Natural killer cell (primary cell): ENCODE measurements at regions not wholly inside any gene's neighbourhood (a gene's known extent, or its start where the extent isn't known, plus 50 kb on each side); places are given as distances from the start of the nearest gene placed in this dataset.

Source experiments
- ATAC-seq, 3 donors: fragments of 150-1000 bp in 2 of 3; fragments of 200-7000 bp in 1 of 3; cut with Tn5 transposase; 1 replicate in 1 of 3; 2 replicates in 2 of 3; pipeline ENCODE4 v1.10.0; 2021; ENCODE audit warnings: mild to moderate bottlenecking in 2 of 3, moderate library complexity in 2 of 3
- DNase-seq, 2 donors: peaks; one replicate each; pipeline versions ENCODE4 v3.0.0 to v3.0.0-alpha.2; 2013 to 2021; ENCODE audit warnings: mixed read lengths in 1 of 2
- H3K27ac ChIP-seq: one replicate; pipeline ENCODE4 v1.5.1; 2013; ENCODE audit warnings: mild to moderate bottlenecking, low read length
- H3K27me3 ChIP-seq: one replicate; pipeline ENCODE4 v1.6.1; 2013; ENCODE audit warnings: low read length; ENCODE audit not compliant: control insufficient read depth, insufficient read depth
- H3K36me3 ChIP-seq: one replicate; pipeline ENCODE4 v1.6.1; 2013; ENCODE audit warnings: low read length; ENCODE audit not compliant: control insufficient read depth, insufficient read depth
- H3K4me1 ChIP-seq: one replicate; pipeline ENCODE4 v1.6.1; 2013; ENCODE audit warnings: low read length; ENCODE audit not compliant: control insufficient read depth, insufficient read depth
- H3K4me3 ChIP-seq: one replicate; pipeline ENCODE4 v1.5.1; 2013; ENCODE audit warnings: low read length
- H3K9me3 ChIP-seq: one replicate; pipeline ENCODE4 v1.6.1; 2013; ENCODE audit warnings: low read length; ENCODE audit not compliant: control insufficient read depth, insufficient read depth
- H3K27ac Mint-ChIP-seq, 2 donors: one replicate each; pipeline ENCODE4 v1.8.0; 2022; ENCODE audit warnings: mild to moderate bottlenecking in 2 of 2, mixed read lengths in 2 of 2, moderate library complexity in 1 of 2
- H3K27me3 Mint-ChIP-seq, 2 donors: one replicate each; pipeline ENCODE4 v1.8.0; 2022; ENCODE audit warnings: low read depth in 2 of 2, mixed read lengths in 2 of 2
- H3K36me3 Mint-ChIP-seq: one replicate; pipeline ENCODE4 v1.8.0; 2022; ENCODE audit warnings: mixed read lengths
- H3K4me1 Mint-ChIP-seq, 2 donors: one replicate each; pipeline ENCODE4 v1.8.0; 2022; ENCODE audit warnings: mixed read lengths in 2 of 2
- H3K4me3 Mint-ChIP-seq: one replicate; pipeline ENCODE4 v1.8.0; 2022; ENCODE audit warnings: mild to moderate bottlenecking, moderate library complexity, mixed read lengths
- H3K9me3 Mint-ChIP-seq, 2 donors: one replicate each; pipeline ENCODE4 v1.8.0; 2022; ENCODE audit warnings: mixed read lengths in 2 of 2
- WGBS: methylation state at CpG from one replicate; pipeline ENCODE4 v1.1.7; 2013; ENCODE audit warnings: missing lambda C conversion rate; ENCODE audit not compliant: insufficient coverage; 5-methylcytosine and 5-hydroxymethylcytosine counted together
- intact Hi-C: fragments of 100-400 bp; cut with micrococcal nuclease; formaldehyde crosslinking; loops from one replicate; pipeline ENCODE4 v1.14.2; 2022
- TF ChIP-seq, protein P1 (sequence below): fragments of 200-600 bp; IDR thresholded peaks from one replicate; pipeline ENCODE4 v1.8.0; 2022; ENCODE audit warnings: antibody characterized with exemption

DNA sequence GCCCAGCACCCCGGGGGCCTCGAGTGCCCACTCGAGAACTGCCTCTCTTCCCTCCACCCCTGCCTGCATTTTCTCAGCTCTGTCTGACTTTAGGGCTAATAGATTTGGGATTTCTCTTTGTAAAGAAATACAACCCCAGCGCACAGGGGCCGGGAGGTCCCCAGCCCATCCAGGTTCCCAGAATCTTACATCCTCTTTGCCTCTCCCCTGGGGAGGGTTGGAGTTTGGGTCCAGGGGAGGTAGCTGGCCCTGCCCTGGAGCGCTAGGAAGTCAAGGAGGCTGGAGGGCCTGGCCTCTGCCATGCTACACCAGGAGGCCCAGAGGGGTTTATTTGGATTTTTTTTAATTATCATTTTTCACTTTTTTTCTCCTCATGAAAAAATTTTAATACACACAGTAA, 65.7 kb upstream of the LMO1 start:
- no peaks in the 10 kb centered on the region for H3K36me3 Mint-ChIP-seq
- peaks cover 20% of the 10 kb centered on the region for H3K4me1 ChIP-seq
- H3K4me3 Mint-ChIP-seq: no peak overlapping the region
- no peak overlapping the region for H3K27ac Mint-ChIP-seq
- no peaks in the 10 kb centered on the region for H3K27me3 Mint-ChIP-seq
- no peaks in the 10 kb centered on the region for H3K9me3 ChIP-seq
- H3K36me3 ChIP-seq: no peaks in the 10 kb centered on the region
- H3K9me3 Mint-ChIP-seq: no peaks in the 10 kb centered on the region
- intact Hi-C loops: no loop called here
- DNase-seq (no peak), ATAC-seq (no peak)
- no peaks in the 10 kb centered on the region for H3K27me3 ChIP-seq
- no peak overlapping the region for H3K4me3 ChIP-seq
- TF ChIP-seq, protein P1, sequence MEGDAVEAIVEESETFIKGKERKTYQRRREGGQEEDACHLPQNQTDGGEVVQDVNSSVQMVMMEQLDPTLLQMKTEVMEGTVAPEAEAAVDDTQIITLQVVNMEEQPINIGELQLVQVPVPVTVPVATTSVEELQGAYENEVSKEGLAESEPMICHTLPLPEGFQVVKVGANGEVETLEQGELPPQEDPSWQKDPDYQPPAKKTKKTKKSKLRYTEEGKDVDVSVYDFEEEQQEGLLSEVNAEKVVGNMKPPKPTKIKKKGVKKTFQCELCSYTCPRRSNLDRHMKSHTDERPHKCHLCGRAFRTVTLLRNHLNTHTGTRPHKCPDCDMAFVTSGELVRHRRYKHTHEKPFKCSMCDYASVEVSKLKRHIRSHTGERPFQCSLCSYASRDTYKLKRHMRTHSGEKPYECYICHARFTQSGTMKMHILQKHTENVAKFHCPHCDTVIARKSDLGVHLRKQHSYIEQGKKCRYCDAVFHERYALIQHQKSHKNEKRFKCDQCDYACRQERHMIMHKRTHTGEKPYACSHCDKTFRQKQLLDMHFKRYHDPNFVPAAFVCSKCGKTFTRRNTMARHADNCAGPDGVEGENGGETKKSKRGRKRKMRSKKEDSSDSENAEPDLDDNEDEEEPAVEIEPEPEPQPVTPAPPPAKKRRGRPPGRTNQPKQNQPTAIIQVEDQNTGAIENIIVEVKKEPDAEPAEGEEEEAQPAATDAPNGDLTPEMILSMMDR: no peak
- no peak overlapping the region for H3K27ac ChIP-seq
- 86% methylated on average over 3 of the region's 6 CpGs for WGBS
- H3K4me1 Mint-ChIP-seq: no peaks in the 10 kb centered on the region

DNA sequence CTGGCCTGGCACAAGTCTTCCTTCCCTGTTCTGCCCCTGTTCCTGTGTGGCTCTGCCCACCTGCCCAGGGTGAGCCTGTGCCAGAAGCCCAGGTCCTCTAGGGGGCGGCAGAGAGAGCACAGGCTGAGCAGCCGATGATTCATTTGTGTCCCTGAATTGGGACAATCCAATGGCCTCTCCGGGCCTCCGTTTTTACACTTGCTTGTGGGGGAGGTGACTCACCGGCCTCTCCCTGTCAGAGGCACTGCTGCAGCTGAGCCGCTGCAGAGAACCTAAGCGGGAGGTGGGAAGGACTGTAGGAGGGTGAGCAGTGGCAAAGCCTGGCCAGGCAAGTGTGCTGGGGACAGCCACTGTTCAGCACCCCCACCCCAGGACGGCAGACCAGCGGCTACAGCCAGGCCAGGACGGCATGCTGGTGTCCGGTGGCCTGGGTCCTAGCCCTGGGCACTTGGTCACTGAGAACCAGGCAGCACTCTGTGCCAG, 65.2 kb upstream of the LMO1 start:
- Mint-ChIP-seq H3K36me3 (no peaks in the 10 kb centered on the region), H3K4me1 (no peaks in the 10 kb centered on the region), H3K27ac (no peak overlapping the region), H3K9me3 (no peaks in the 10 kb centered on the region), H3K27me3 (no peaks in the 10 kb centered on the region), H3K4me3 (no peak overlapping the region)
- DNase-seq: peak; percentile 37 to 52
- Histone ChIP-seq H3K27ac (no peak overlapping the region), H3K36me3 (no peaks in the 10 kb centered on the region), H3K4me3 (no peak overlapping the region), H3K9me3 (no peaks in the 10 kb centered on the region), H3K4me1 (peaks cover 20% of the 10 kb centered on the region), H3K27me3 (no peaks in the 10 kb centered on the region)
- intact Hi-C loops: no loop called here
- TF ChIP-seq, protein P1: peak; percentile 51
- peak; percentile 59 to 84 (median 75) for ATAC-seq
- 11% methylated on average over 11 of the region's 11 CpGs for WGBS

- ATAC-seq: no peak
- H3K27ac ChIP-seq: no peak overlapping the region
- no peaks in the 10 kb centered on the region for H3K27me3 ChIP-seq
- H3K4me3 ChIP-seq: no peak overlapping the region
- intact Hi-C loops: no loop called here
- Mint-ChIP-seq H3K36me3 (no peaks in the 10 kb centered on the region), H3K4me1 (no peaks in the 10 kb centered on the region), H3K9me3 (no peaks in the 10 kb centered on the region), H3K27me3 (no peaks in the 10 kb centered on the region), H3K27ac (no peak overlapping the region), H3K4me3 (no peak overlapping the region)
- no peaks in the 10 kb centered on the region for H3K9me3 ChIP-seq
- no peak for DNase-seq
- 88% methylated on average over 7 of the region's 7 CpGs for WGBS
- H3K36me3 ChIP-seq: no peaks in the 10 kb centered on the region
- peaks cover 20% of the 10 kb centered on the region for H3K4me1 ChIP-seq
- TF ChIP-seq, protein P1: no peak
These were observed 64.6 kb upstream of the LMO1 start for GRCh38 chr11:8328231-8328794.

- no peak for DNase-seq
- no peak overlapping the region for H3K27ac Mint-ChIP-seq
- H3K27me3 ChIP-seq: no peaks in the 10 kb centered on the region
- H3K36me3 Mint-ChIP-seq: no peaks in the 10 kb centered on the region
- H3K9me3 ChIP-seq: no peaks in the 10 kb centered on the region
- peaks cover 20% of the 10 kb centered on the region for H3K4me1 ChIP-seq
- no peaks in the 10 kb centered on the region for H3K4me1 Mint-ChIP-seq
- intact Hi-C loops: no loop called here
- WGBS: 81% methylated on average over 3 of the region's 3 CpGs
- H3K9me3 Mint-ChIP-seq: no peaks in the 10 kb centered on the region
- no peak overlapping the region for H3K4me3 Mint-ChIP-seq
- no peak overlapping the region for H3K27ac ChIP-seq
- no peak overlapping the region for H3K4me3 ChIP-seq
- TF ChIP-seq, protein P1: no peak
- no peak for ATAC-seq
- no peaks in the 10 kb centered on the region for H3K27me3 Mint-ChIP-seq
- H3K36me3 ChIP-seq: no peaks in the 10 kb centered on the region
These were observed 64.1 kb upstream of the LMO1 start for GRCh38 chr11:8327761-8328192.
